ENCODE measurements at regions not wholly inside any gene's neighbourhood (a gene's known extent, or its start where the extent isn't known, plus 50 kb on each side); places are given as distances from the start of the nearest gene placed in this dataset.

- DNase-seq = no peak
Measured at GRCh38 chr4:114472269-114473032, 126.2 kb upstream of the UGT8 start.

GRCh38 chr4:114474188-114474800 lies 124.3 kb upstream of the UGT8 start:
- DNase-seq = no peak

GRCh38 chr4:114476310-114476709 lies 122.3 kb upstream of the UGT8 start:
- DNase-seq = no peak

GRCh38 chr4:114479595-114479994 lies 119.0 kb upstream of the UGT8 start:
- no peak for DNase-seq

GRCh38 chr4:114481856-114482255 lies 116.8 kb upstream of the UGT8 start:
- no peak for DNase-seq

- no peak for DNase-seq
Measured at GRCh38 chr4:114487101-114487500, 111.5 kb upstream of the UGT8 start.

- DNase-seq = no peak
Measured at GRCh38 chr4:114488301-114488982, 110.2 kb upstream of the UGT8 start.

GRCh38 chr4:114494246-114494803 lies 104.3 kb upstream of the UGT8 start:
- no peak for DNase-seq

- DNase-seq = no peak
Measured at GRCh38 chr4:114495471-114495928, 103.1 kb upstream of the UGT8 start.

GRCh38 chr4:114497116-114497515 lies 101.5 kb upstream of the UGT8 start:
- no peak for DNase-seq

GRCh38 chr4:114509340-114509739 lies 89.3 kb upstream of the UGT8 start:
- DNase-seq = no peak

GRCh38 chr4:114512595-114513295 lies 85.9 kb upstream of the UGT8 start:
- DNase-seq = no peak

- no peak for DNase-seq
Measured at GRCh38 chr4:114519368-114519767, 79.2 kb upstream of the UGT8 start.

- DNase-seq = no peak
Measured at GRCh38 chr4:114527170-114527569, 71.4 kb upstream of the UGT8 start.

- no peak for DNase-seq
Measured at GRCh38 chr4:114527637-114528036, 71.0 kb upstream of the UGT8 start.

GRCh38 chr4:114535725-114536124 lies 62.9 kb upstream of the UGT8 start:
- DNase-seq = no peak

GRCh38 chr4:114537352-114537751 lies 61.3 kb upstream of the UGT8 start:
- no peak for DNase-seq

GRCh38 chr4:114538012-114538617 lies 60.5 kb upstream of the UGT8 start:
- no peak for DNase-seq

GRCh38 chr4:114539985-114540384 lies 58.6 kb upstream of the UGT8 start:
- DNase-seq = no peak

GRCh38 chr4:114547340-114548134 lies 51.1 kb upstream of the UGT8 start:
- DNase-seq = no peak

Measured in NCI-H1694 treated with DMSO at 0.1 percent for 48 hours (cell line).